AG04450 (cell line): ENCODE measurements at regions not wholly inside any gene's neighbourhood (a gene's known extent, or its start where the extent isn't known, plus 50 kb on each side); places are given as distances from the start of the nearest gene placed in this dataset.

Source experiments
- CTCF ChIA-PET: fragments of 300-600, 350-600 bp; formaldehyde crosslinking; extraction: SDS; loops from one replicate; lab custom pipeline; 2022; ENCODE audit warnings: antibody characterized with exemption, inconsistent platforms; lab: Charles Lee
- POLR2A ChIA-PET: fragments of 350-600 bp; formaldehyde crosslinking; extraction: SDS; loops from one replicate; lab custom pipeline; 2021; ENCODE audit warnings: antibody characterized with exemption, inconsistent platforms; lab: Yijun Ruan, JAX
- DNase-seq: peaks from one replicate; pipeline ENCODE4 v3.0.0-alpha.2; 2011; ENCODE audit warnings: low read depth, low spot score
- H3K27ac ChIP-seq: one replicate; pipeline ENCODE4 v1.5.1; 2012; ENCODE audit warnings: low read depth, low read length, control low read depth
- H3K27me3 ChIP-seq: one replicate; pipeline ENCODE4 v1.6.0; 2012; ENCODE audit warnings: low read length; ENCODE audit not compliant: control insufficient read depth, insufficient read depth
- H3K4me3 ChIP-seq: 2 replicates; pipeline ENCODE4 v1.5.1; 2011; ENCODE audit warnings: mild to moderate bottlenecking, low read depth, low read length, control low read depth
- H3K9me3 ChIP-seq: 2 replicates; pipeline ENCODE4 v1.5.1; 2012; ENCODE audit warnings: low read length; ENCODE audit not compliant: control insufficient read depth, insufficient read depth
- TF ChIP-seq, protein P1 (sequence below): IDR thresholded peaks from 2 replicates; pipeline ENCODE4 v1.5.1; 2011; ENCODE audit warnings: low read depth, low read length, control low read depth, inconsistent platforms

DNA sequence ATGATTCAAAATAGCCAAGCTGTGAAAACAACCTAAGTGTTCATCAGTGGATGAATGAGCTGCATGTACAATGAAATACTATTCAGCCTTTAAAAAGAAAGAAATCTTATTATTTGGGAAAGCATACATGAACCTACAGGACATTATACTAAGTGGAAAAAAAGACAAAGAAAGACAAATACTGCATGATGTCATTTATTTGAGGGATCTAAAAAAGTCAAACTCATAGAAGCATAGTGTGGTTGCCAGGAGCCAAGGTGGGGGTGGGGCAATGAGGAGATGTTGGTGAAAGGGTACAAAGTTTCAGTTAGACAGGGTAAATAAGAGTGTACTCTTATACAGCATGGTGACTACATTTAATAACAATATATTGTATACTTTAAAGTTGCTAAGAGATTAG lies 261.5 kb downstream of the PARP8 start:
- no peak overlapping the region for H3K27ac ChIP-seq
- H3K4me3 ChIP-seq, result no peak overlapping the region
- TF ChIP-seq, protein P1, sequence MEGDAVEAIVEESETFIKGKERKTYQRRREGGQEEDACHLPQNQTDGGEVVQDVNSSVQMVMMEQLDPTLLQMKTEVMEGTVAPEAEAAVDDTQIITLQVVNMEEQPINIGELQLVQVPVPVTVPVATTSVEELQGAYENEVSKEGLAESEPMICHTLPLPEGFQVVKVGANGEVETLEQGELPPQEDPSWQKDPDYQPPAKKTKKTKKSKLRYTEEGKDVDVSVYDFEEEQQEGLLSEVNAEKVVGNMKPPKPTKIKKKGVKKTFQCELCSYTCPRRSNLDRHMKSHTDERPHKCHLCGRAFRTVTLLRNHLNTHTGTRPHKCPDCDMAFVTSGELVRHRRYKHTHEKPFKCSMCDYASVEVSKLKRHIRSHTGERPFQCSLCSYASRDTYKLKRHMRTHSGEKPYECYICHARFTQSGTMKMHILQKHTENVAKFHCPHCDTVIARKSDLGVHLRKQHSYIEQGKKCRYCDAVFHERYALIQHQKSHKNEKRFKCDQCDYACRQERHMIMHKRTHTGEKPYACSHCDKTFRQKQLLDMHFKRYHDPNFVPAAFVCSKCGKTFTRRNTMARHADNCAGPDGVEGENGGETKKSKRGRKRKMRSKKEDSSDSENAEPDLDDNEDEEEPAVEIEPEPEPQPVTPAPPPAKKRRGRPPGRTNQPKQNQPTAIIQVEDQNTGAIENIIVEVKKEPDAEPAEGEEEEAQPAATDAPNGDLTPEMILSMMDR, result no peak
- H3K27me3 ChIP-seq, result no peaks in the 10 kb centered on the region
- no peak for DNase-seq
- H3K9me3 ChIP-seq, result peaks cover 9% of the 10 kb centered on the region; the same call in 1 of the 2 replicates
- ChIA-PET POLR2A (interaction anchor here (0.6 kb wide), 1 partner anchor 1520 kb away, joined by 6 read pairs; no protein-coding TSS in a partner anchor), CTCF (no interaction called here)

DNA sequence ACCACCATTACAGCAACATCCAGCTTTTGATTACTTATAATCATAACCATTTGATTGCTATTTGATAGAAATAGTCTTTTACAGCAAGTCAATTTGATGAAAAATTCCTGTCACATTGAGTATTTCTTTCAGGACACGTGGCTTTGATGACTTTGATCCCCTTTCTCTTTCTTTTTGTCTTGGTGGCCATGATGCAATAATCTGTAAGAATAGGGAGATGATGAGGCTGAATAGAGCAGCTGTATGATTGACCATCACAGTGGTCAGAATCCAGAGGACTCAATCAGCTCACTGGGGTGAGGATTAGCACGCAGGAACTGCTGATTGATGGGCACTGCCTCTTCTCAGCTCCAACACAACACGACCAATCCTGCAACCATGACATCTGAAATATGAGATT lies 262.7 kb downstream of the PARP8 start:
- H3K27me3 ChIP-seq, result no peaks in the 10 kb centered on the region
- DNase-seq, result no peak
- no peak overlapping the region for H3K4me3 ChIP-seq
- CTCF ChIA-PET, result no interaction called here
- POLR2A ChIA-PET, result no interaction called here
- no peak overlapping the region for H3K27ac ChIP-seq
- TF ChIP-seq, protein P1, result no peak
- no peaks in the 10 kb centered on the region for H3K9me3 ChIP-seq

DNA sequence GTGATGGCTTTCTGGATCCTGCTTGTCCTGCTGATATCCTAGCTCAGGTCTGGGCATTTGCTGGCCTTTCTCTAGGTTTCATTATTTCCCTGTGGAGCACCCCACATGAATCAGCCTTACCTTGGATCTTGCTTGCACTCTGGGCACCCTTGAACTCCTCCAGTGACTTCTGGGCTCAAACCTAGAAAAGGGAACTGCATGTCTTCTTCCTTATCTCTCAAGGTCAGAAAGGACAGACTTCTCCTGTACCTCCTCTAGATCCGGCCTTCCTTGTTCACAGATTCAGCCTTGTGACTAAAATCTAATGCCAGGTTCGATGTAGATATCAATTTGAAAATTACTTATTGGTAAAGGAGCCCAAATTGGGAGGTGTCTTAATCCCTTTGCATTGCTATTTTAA lies 267.9 kb downstream of the PARP8 start:
- H3K27ac ChIP-seq, result no peak overlapping the region
- no peaks in the 10 kb centered on the region for H3K9me3 ChIP-seq
- no peak for DNase-seq
- H3K27me3 ChIP-seq, result no peaks in the 10 kb centered on the region
- POLR2A ChIA-PET, result no interaction called here
- CTCF ChIA-PET, result no interaction called here
- no peak overlapping the region for H3K4me3 ChIP-seq
- TF ChIP-seq, protein P1, result no peak

DNA sequence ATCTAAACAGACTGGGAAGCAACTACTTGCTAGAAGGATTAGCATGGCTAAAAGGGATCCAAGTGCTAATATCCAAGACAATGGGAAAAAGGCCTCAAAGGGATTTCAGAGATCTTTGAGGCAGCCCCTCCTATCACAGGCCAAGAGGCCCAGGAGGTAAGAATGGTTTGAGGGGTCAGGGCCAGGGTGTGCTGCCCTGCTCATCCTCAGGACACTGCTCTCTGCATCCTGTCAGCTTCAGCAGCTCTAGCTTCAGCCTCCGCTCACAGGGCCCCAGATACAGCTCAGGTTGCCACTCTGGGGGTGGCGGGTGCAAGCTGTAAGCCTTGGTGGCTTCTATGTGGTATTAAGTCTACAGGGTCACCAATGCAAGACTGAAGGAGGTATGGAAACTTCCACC lies 278.7 kb downstream of the PARP8 start:
- no peak overlapping the region for H3K4me3 ChIP-seq
- ChIA-PET POLR2A (no interaction called here), CTCF (no interaction called here)
- no peak for DNase-seq
- TF ChIP-seq, protein P1, result no peak
- no peak overlapping the region for H3K27ac ChIP-seq
- H3K27me3 ChIP-seq, result no peaks in the 10 kb centered on the region
- H3K9me3 ChIP-seq, result no peaks in the 10 kb centered on the region

DNA sequence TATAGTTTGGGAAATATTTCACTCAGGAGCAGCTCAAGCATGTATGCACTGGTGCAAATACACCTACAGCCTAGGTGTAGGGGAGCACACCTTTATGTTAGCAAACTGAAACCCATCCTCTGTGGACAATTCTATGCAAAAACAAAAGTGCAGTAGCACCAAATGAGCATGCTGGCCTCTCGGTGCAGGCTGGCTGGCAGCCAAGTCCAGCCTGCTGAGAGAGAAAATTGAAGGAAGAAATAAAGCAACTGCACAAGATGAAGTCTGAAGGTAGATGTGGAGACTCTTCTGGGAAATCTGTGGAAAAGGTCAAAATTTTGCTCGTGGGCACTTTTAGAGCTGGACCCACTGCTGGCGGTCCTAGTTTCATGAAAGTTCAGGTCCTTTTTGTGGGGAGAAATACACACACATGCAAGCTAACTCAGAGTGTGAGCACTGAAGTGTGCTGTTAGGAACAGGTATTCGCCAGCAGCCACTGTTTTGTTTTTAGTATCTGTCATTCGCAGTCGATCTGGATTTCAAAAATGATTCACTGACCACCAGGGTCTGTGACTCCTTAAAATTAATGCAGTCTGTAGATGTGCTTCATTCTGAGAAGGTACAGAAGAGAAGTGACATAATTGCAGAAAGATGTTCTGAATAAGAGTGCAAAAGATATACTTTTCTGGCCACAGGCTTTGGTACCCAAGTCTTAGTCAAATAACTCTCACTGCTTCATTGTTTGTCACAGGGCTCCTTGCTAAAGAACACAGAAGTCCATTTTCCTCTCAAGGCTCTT lies 281.7 kb downstream of the PARP8 start:
- Histone ChIP-seq H3K27me3 (no peaks in the 10 kb centered on the region), H3K4me3 (no peak overlapping the region), H3K27ac (no peak overlapping the region), H3K9me3 (no peaks in the 10 kb centered on the region)
- TF ChIP-seq, protein P1, result no peak
- ChIA-PET CTCF (no interaction called here), POLR2A (no interaction called here)
- no peak for DNase-seq
